Ascending aorta (tissue), 2 donors: ENCODE measurements at regions not wholly inside any gene's neighbourhood (a gene's known extent, or its start where the extent isn't known, plus 50 kb on each side); places are given as distances from the start of the nearest gene placed in this dataset.

Source experiments
- DNase-seq, 2 donors: peaks; one replicate each; pipeline ENCODE4 v3.0.0-alpha.2; 2019; ENCODE audit warnings: low spot score in 2 of 2
- H3K27ac ChIP-seq, 2 donors: fragments of 200-600 bp; sonication (generic); one replicate each; pipeline ENCODE4 v1.5.1; 2016 to 2017; ENCODE audit warnings: mild to moderate bottlenecking in 1 of 2
- H3K27me3 ChIP-seq: fragments of 200-600 bp; sonication (generic); one replicate; pipeline ENCODE4 v1.5.1; 2017
- H3K36me3 ChIP-seq, 2 donors: fragments of 200-600 bp; sonication (generic); one replicate each; pipeline ENCODE4 v1.5.1; 2016
- H3K4me1 ChIP-seq, 2 donors: fragments of 200-600 bp; sonication (generic); one replicate each; pipeline ENCODE4 v1.5.1; 2016 to 2017; ENCODE audit warnings: mild to moderate bottlenecking in 1 of 2
- H3K4me3 ChIP-seq, 2 donors: fragments of 200-600 bp; sonication (generic); one replicate each; pipeline ENCODE4 v1.5.1; 2016 to 2017; ENCODE audit warnings: mild to moderate bottlenecking in 1 of 2
- H3K9me3 ChIP-seq, 2 donors: fragments of 200-600 bp; sonication (generic); one replicate each; pipeline ENCODE4 v1.5.1; 2016
- CTCF ChIP-seq, 3 experiments: fragments of 200-600 bp in 2 of 3; fragments of 450-650 bp in 1 of 3; sonication (generic) in 2 of 3; IDR thresholded peaks; one replicate each; pipeline ENCODE4 v1.5.1; 2016 to 2019; ENCODE audit warnings: antibody characterized with exemption in 3 of 3, mild to moderate bottlenecking in 1 of 3, moderate library complexity in 1 of 3
- intact Hi-C: fragments of 100-400 bp; cut with DNase I; formaldehyde crosslinking; loops from one replicate; pipeline ENCODE4 v1.15.1; 2023

GRCh38 chr15:95416576-95416975 lies 913.9 kb upstream of the NR2F2 start:
- Histone ChIP-seq H3K36me3 (no peaks in the 10 kb centered on the region), H3K9me3 (no peaks in the 10 kb centered on the region), H3K4me1 (peaks cover 0 to 41% of the 10 kb centered on the region in 2 donors), H3K27ac (peak overlapping the region; percentile 60 to 70), H3K4me3 (no peak overlapping the region), H3K27me3 (no peaks in the 10 kb centered on the region)
- intact Hi-C loops = loop anchor here (10.0 kb wide), 2 partner anchors 438 to 918 kb away; partner anchors contain the start of gene NR2F2
- no peak for TF ChIP-seq CTCF (IDR thresholded peaks at IDR 0.05)
- no peak for DNase-seq

DNA sequence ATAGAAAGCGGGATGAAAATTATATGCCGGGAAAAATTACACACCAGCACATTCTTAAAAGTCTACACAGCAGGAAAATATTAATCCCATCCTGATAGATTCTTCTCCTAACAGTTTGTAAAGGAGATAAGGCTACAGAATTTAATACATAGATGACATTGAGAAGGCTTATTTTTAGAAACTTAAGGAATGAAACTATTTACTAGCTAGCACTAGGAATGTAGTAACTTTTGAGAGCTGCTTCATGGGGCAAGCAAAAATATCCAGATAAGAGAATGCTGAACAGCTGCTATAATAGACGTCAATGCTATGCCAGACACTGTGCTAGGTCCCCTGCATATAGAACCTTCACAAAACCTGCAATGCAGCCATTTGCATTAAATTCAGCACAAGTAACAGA lies 912.7 kb upstream of the NR2F2 start:
- peak overlapping the region; percentile 44 to 45 for H3K27ac ChIP-seq
- no peaks in the 10 kb centered on the region for H3K36me3 ChIP-seq
- no peaks in the 10 kb centered on the region for H3K27me3 ChIP-seq
- DNase-seq = no peak
- intact Hi-C loops = loop anchor here (10.0 kb wide), 2 partner anchors 437 to 917 kb away; partner anchors contain the start of gene NR2F2
- no peak for TF ChIP-seq CTCF (IDR thresholded peaks at IDR 0.05)
- H3K4me3 ChIP-seq = no peak overlapping the region
- H3K4me1 ChIP-seq = peaks cover 0 to 30% of the 10 kb centered on the region in 2 donors
- H3K9me3 ChIP-seq = no peaks in the 10 kb centered on the region

- intact Hi-C loops = no loop called here
- no peaks in the 10 kb centered on the region for H3K9me3 ChIP-seq
- no peaks in the 10 kb centered on the region for H3K36me3 ChIP-seq
- no peak for DNase-seq
- no peaks in the 10 kb centered on the region for H3K27me3 ChIP-seq
- no peak overlapping the region for H3K27ac ChIP-seq
- no peak overlapping the region for H3K4me3 ChIP-seq
- no peak for TF ChIP-seq CTCF (IDR thresholded peaks at IDR 0.05)
- peaks cover 0 to 8% of the 10 kb centered on the region in 2 donors for H3K4me1 ChIP-seq
Measured at GRCh38 chr15:95422255-95422654, 908.2 kb upstream of the NR2F2 start.

- Histone ChIP-seq H3K9me3 (no peaks in the 10 kb centered on the region), H3K27ac (no peak overlapping the region), H3K27me3 (no peaks in the 10 kb centered on the region), H3K4me1 (no peaks in the 10 kb centered on the region), H3K36me3 (no peaks in the 10 kb centered on the region), H3K4me3 (no peak overlapping the region)
- TF ChIP-seq CTCF (IDR thresholded peaks at IDR 0.05) = no peak
- DNase-seq = no peak
- intact Hi-C loops = no loop called here
Measured at GRCh38 chr15:95425859-95426258, 904.6 kb upstream of the NR2F2 start.

DNA sequence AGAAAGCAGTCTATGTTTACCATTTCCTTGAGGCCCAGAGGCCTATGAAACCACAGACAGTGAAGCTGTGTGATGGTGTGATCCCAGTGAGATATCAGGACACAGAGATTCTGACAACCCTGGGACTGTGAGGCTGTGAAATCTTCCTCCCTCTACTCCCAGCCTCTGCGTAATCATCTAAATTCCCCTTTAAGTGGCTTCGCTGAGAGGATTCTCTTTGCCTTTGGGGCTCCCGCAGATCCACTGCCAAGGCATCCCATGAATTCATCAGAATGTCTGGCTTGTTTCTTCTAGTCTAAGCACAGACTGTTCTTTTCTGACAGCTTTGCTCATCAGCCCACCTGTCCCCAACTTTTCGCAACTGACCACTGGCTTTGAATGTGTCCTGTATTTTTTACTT lies 901.2 kb upstream of the NR2F2 start:
- H3K27ac ChIP-seq = no peak overlapping the region
- no peak for DNase-seq
- no peak for TF ChIP-seq CTCF (IDR thresholded peaks at IDR 0.05)
- H3K4me3 ChIP-seq = no peak overlapping the region
- peaks cover 7 to 14% of the 10 kb centered on the region in 2 donors for H3K4me1 ChIP-seq
- no peaks in the 10 kb centered on the region for H3K36me3 ChIP-seq
- no peaks in the 10 kb centered on the region for H3K27me3 ChIP-seq
- intact Hi-C loops = no loop called here
- no peaks in the 10 kb centered on the region for H3K9me3 ChIP-seq

DNA sequence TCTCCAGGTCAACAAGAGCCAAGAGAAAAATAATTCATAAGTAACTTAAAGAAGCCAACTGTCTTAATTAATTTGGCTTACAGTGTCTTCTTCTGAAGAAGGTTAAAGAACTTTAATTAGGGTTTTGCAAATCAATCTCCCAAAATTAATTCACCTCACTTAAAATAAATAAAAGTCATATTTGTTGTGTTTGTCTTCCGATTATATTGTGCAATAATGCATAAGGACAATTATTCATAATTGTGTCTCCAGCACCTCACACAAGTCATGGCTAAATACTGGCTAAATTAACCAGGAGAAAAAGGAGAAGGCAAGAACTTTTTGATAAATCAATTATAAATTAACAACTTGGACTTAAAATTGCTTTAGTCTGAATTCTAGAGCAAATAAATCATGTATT lies 899.0 kb upstream of the NR2F2 start:
- Histone ChIP-seq H3K4me1 (peaks cover 7 to 14% of the 10 kb centered on the region in 2 donors), H3K27ac (peak overlapping the region; percentile 82), H3K9me3 (no peaks in the 10 kb centered on the region), H3K4me3 (no peak overlapping the region), H3K36me3 (no peaks in the 10 kb centered on the region), H3K27me3 (no peaks in the 10 kb centered on the region)
- intact Hi-C loops = loop anchor here (5.0 to 10.0 kb wide), 3 partner anchors 41 to 173 kb away; no protein-coding TSS in a partner anchor
- TF ChIP-seq CTCF (IDR thresholded peaks at IDR 0.05) = no peak
- no peak for DNase-seq
